Lung (tissue), 11 donors: ENCODE measurements at regions not wholly inside any gene's neighbourhood (a gene's known extent, or its start where the extent isn't known, plus 50 kb on each side); places are given as distances from the start of the nearest gene placed in this dataset.

Experiments used
- ATAC-seq: fragments of 200-7000 bp; cut with Tn5 transposase; one replicate; pipeline ENCODE4 v1.9.1; 2020; ENCODE audit warnings: moderate number of reproducible peaks; ENCODE audit not compliant: insufficient read depth, low FRiP score
- DNase-seq, 3 donors: peaks; one replicate each; pipeline ENCODE4 v3.0.0-alpha.2; 2013 to 2017
- H3K27ac ChIP-seq, 2 donors: one replicate each; pipeline ENCODE4 v1.5.1; 2013; ENCODE audit warnings: mild to moderate bottlenecking in 2 of 2, moderate library complexity in 2 of 2, control low read depth in 1 of 2, inconsistent platforms in 1 of 2, low read depth in 1 of 2, low read length in 1 of 2
- H3K27me3 ChIP-seq, 3 donors: one replicate each; pipeline ENCODE4 v1.5.1; 2013; ENCODE audit warnings: low read length in 2 of 3; ENCODE audit not compliant: control insufficient read depth in 3 of 3, insufficient read depth in 3 of 3
- H3K36me3 ChIP-seq, 4 donors: one replicate each; pipeline ENCODE4 v1.5.1; 2013; ENCODE audit warnings: low read length in 4 of 4, mild to moderate bottlenecking in 1 of 4, moderate library complexity in 1 of 4; ENCODE audit not compliant: control insufficient read depth in 4 of 4, insufficient read depth in 4 of 4
- H3K4me1 ChIP-seq, 5 donors: one replicate each; pipeline ENCODE4 v1.5.1; 2013; ENCODE audit warnings: low read length in 5 of 5, mild to moderate bottlenecking in 2 of 5, moderate library complexity in 1 of 5; ENCODE audit not compliant: control insufficient read depth in 5 of 5, insufficient read depth in 5 of 5
- H3K4me3 ChIP-seq: one replicate; pipeline ENCODE4 v1.5.1; 2013; ENCODE audit warnings: mild to moderate bottlenecking, control low read depth, moderate library complexity
- H3K9ac ChIP-seq, 2 donors: one replicate each; pipeline ENCODE4 v1.5.1; 2013; ENCODE audit warnings: low read length in 2 of 2, control low read depth in 1 of 2; ENCODE audit not compliant: insufficient read depth in 1 of 2
- H3K9me3 ChIP-seq, 4 donors: one replicate each; pipeline ENCODE4 v1.5.1; 2013; ENCODE audit warnings: low read length in 3 of 4, mild to moderate bottlenecking in 1 of 4, moderate library complexity in 1 of 4; ENCODE audit not compliant: control insufficient read depth in 4 of 4, insufficient read depth in 3 of 4
- WGBS, 2 donors: extraction: QIAGEN DNeasy Blood & Tissue Kit; methylation state at CpG; one replicate each; pipeline ENCODE4 v1.1.7; 2013; 5-methylcytosine and 5-hydroxymethylcytosine counted together
- TF ChIP-seq, protein P1 (sequence below): IDR thresholded peaks from 2 replicates; pipeline ENCODE4 v1.5.1; 2012; ENCODE audit warnings: mild to moderate bottlenecking; ENCODE audit errors: control extremely low read depth, extremely low read depth
- donor health status: control.
- donor health status: control.
- donor health status: Bipolar disorder and iron deficiency.
- donor health status: healthy.
- donor health status: DM: yes; HTN: yes; CAD: no.

- no peak overlapping the region for H3K4me3 ChIP-seq
- peaks cover 0 to 4% (median 0%) of the 10 kb centered on the region in 4 donors for H3K9me3 ChIP-seq
- H3K4me1 ChIP-seq: peaks cover 0 to 4% (median 0%) of the 10 kb centered on the region in 5 donors
- peaks cover 4 to 37% (median 34%) of the 10 kb centered on the region in 3 donors for H3K27me3 ChIP-seq
- WGBS, 2 donors: 73 to 81% methylated on average over 13 of the region's 13 CpGs
- no peak for ATAC-seq
- H3K36me3 ChIP-seq: no peaks in the 10 kb centered on the region
- no peak overlapping the region for H3K27ac ChIP-seq
- TF ChIP-seq, protein P1, sequence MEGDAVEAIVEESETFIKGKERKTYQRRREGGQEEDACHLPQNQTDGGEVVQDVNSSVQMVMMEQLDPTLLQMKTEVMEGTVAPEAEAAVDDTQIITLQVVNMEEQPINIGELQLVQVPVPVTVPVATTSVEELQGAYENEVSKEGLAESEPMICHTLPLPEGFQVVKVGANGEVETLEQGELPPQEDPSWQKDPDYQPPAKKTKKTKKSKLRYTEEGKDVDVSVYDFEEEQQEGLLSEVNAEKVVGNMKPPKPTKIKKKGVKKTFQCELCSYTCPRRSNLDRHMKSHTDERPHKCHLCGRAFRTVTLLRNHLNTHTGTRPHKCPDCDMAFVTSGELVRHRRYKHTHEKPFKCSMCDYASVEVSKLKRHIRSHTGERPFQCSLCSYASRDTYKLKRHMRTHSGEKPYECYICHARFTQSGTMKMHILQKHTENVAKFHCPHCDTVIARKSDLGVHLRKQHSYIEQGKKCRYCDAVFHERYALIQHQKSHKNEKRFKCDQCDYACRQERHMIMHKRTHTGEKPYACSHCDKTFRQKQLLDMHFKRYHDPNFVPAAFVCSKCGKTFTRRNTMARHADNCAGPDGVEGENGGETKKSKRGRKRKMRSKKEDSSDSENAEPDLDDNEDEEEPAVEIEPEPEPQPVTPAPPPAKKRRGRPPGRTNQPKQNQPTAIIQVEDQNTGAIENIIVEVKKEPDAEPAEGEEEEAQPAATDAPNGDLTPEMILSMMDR: no peak
- H3K9ac ChIP-seq: no peak overlapping the region
- no peak for DNase-seq
These were observed 126.1 kb upstream of the PRMT8 start for GRCh38 chr12:3364661-3365462.

GRCh38 chr12:3365463-3366411, 125.3 kb upstream of the PRMT8 start:
- peak; percentile 72 for ATAC-seq

GRCh38 chr12:3366451-3367110, 124.4 kb upstream of the PRMT8 start:
- TF ChIP-seq, protein P1: no peak
- DNase-seq (no peak), ATAC-seq (no peak)
- H3K4me1 ChIP-seq: peaks cover 0 to 4% (median 0%) of the 10 kb centered on the region in 5 donors
- peaks cover 0 to 4% (median 0%) of the 10 kb centered on the region in 4 donors for H3K9me3 ChIP-seq
- no peak overlapping the region for H3K4me3 ChIP-seq
- H3K36me3 ChIP-seq: no peaks in the 10 kb centered on the region
- H3K9ac ChIP-seq: no peak overlapping the region
- whole genome bisulfite sequencing, 2 donors: 47 to 48% methylated on average over 23 to 26 of the region's 26 CpGs
- peaks cover 4 to 43% (median 38%) of the 10 kb centered on the region in 3 donors for H3K27me3 ChIP-seq
- H3K27ac ChIP-seq: no peak overlapping the region

More at GRCh38 chr12:3365463-3366411, 125.3 kb upstream of the PRMT8 start:
- no peak overlapping the region for H3K27ac ChIP-seq
- H3K27me3 ChIP-seq: peaks cover 4 to 40% (median 38%) of the 10 kb centered on the region in 3 donors
- TF ChIP-seq, protein P1: no peak
- no peak overlapping the region for H3K9ac ChIP-seq
- no peaks in the 10 kb centered on the region for H3K36me3 ChIP-seq
- peaks cover 0 to 4% (median 0%) of the 10 kb centered on the region in 5 donors for H3K4me1 ChIP-seq
- H3K9me3 ChIP-seq: peaks cover 0 to 4% (median 0%) of the 10 kb centered on the region in 4 donors
- DNase-seq: peak in 2 of 3 donors; percentile 20 to 49
- H3K4me3 ChIP-seq: no peak overlapping the region
- 4 to 8% methylated on average over 52 to 87 of the region's 87 CpGs for WGBS, 2 donors
